Breast epithelium (tissue), 4 donors: ENCODE measurements at regions not wholly inside any gene's neighbourhood (a gene's known extent, or its start where the extent isn't known, plus 50 kb on each side); places are given as distances from the start of the nearest gene placed in this dataset.

ENCODE experiments used
- DNase-seq, 2 donors: peaks; one replicate each; pipeline ENCODE4 v3.0.0-alpha.2; 2019; ENCODE audit warnings: low spot score in 2 of 2
- H3K27ac ChIP-seq, 2 donors: fragments of 200-600 bp; sonication (generic) in 1 of 2; one replicate each; pipeline ENCODE4 v1.5.1; 2016 to 2019; ENCODE audit warnings: mild to moderate bottlenecking in 1 of 2
- H3K27me3 ChIP-seq, 2 donors: fragments of 200-600 bp; sonication (generic) in 1 of 2; one replicate each; pipeline versions ENCODE4 v1.5.1 to v1.6.0; 2017 to 2019; ENCODE audit warnings: control low read depth in 1 of 2, mild to moderate bottlenecking in 1 of 2
- H3K36me3 ChIP-seq: fragments of 200-600 bp; one replicate; pipeline ENCODE4 v1.5.1; 2019
- H3K4me1 ChIP-seq, 2 donors: fragments of 200-600 bp; sonication (generic); one replicate each; pipeline ENCODE4 v1.5.1; 2016 to 2019; ENCODE audit warnings: control low read depth in 1 of 2
- H3K4me3 ChIP-seq, 3 donors: fragments of 200-600 bp; sonication (generic); 1 replicate in 2 of 3; 2 replicates in 1 of 3; pipeline ENCODE4 v1.5.1; 2016 to 2019; ENCODE audit warnings: mild to moderate bottlenecking in 3 of 3, moderate library complexity in 2 of 3
- H3K9me3 ChIP-seq, 2 donors: fragments of 200-600 bp; sonication (generic) in 1 of 2; one replicate each; pipeline ENCODE4 v1.5.1; 2016 to 2019; ENCODE audit warnings: control low read depth in 1 of 2
- POLR2A ChIP-seq: fragments of 450-650 bp; IDR thresholded peaks from one replicate; pipeline ENCODE4 v1.6.1; 2016; ENCODE audit warnings: antibody characterized with exemption, mild to moderate bottlenecking, moderate library complexity
- POLR2AphosphoS5 ChIP-seq, 3 donors: sonication (generic); formaldehyde crosslinking; IDR thresholded peaks; one replicate each; pipeline ENCODE4 v1.6.1; 2017; ENCODE audit warnings: antibody characterized with exemption in 3 of 3
- intact Hi-C: fragments of 100-400 bp; cut with DNase I; formaldehyde crosslinking; loops from one replicate; pipeline ENCODE4 v1.15.1; 2023; ENCODE audit warnings: low total_unique reads
- TF ChIP-seq, protein P1 (sequence below), 3 donors: fragments of 450-650 bp; IDR thresholded peaks; one replicate each; pipeline ENCODE4 v1.5.1; 2016 to 2017; ENCODE audit warnings: antibody characterized with exemption in 3 of 3, mild to moderate bottlenecking in 3 of 3, moderate library complexity in 3 of 3

GRCh38 chr21:35833388-35833787 lies 226.9 kb downstream of the SETD4 start:
- DNase-seq, result no peak
- no peaks in the 10 kb centered on the region for H3K36me3 ChIP-seq
- no peak overlapping the region for H3K4me3 ChIP-seq
- TF ChIP-seq POLR2A (no peak), POLR2AphosphoS5 (IDR thresholded peaks at IDR 0.05) (no peak)
- TF ChIP-seq, protein P1, sequence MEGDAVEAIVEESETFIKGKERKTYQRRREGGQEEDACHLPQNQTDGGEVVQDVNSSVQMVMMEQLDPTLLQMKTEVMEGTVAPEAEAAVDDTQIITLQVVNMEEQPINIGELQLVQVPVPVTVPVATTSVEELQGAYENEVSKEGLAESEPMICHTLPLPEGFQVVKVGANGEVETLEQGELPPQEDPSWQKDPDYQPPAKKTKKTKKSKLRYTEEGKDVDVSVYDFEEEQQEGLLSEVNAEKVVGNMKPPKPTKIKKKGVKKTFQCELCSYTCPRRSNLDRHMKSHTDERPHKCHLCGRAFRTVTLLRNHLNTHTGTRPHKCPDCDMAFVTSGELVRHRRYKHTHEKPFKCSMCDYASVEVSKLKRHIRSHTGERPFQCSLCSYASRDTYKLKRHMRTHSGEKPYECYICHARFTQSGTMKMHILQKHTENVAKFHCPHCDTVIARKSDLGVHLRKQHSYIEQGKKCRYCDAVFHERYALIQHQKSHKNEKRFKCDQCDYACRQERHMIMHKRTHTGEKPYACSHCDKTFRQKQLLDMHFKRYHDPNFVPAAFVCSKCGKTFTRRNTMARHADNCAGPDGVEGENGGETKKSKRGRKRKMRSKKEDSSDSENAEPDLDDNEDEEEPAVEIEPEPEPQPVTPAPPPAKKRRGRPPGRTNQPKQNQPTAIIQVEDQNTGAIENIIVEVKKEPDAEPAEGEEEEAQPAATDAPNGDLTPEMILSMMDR (IDR thresholded peaks at IDR 0.05), result no peak
- H3K4me1 ChIP-seq, result no peaks in the 10 kb centered on the region
- no peak overlapping the region for H3K27ac ChIP-seq
- no peaks in the 10 kb centered on the region for H3K27me3 ChIP-seq
- intact Hi-C loops, result no loop called here
- no peaks in the 10 kb centered on the region for H3K9me3 ChIP-seq

GRCh38 chr21:35831230-35831629 lies 229.1 kb downstream of the SETD4 start:
- intact Hi-C loops, result no loop called here
- no peak for DNase-seq

DNA sequence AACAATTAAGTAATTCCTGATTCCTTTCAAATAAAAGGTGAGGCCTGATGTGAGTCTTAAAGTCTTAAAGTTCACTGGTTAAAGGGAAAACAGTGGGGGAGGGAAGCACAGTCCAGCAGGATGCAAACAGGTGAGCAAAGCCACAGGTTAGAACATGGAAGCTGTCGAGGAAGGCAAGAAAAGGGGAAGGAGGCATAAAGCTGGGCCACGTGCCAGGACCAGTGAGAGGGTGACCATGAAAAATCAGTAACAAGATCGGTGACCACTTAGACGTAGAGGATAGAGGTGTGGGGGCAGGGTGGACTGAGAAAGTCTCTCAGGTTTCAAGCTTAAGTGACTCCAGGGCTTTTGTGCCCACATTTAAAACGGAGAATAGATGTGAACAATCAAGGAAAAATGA lies 231.3 kb downstream of the SETD4 start:
- Histone ChIP-seq H3K4me3 (no peak overlapping the region), H3K4me1 (no peaks in the 10 kb centered on the region), H3K27ac (no peak overlapping the region), H3K9me3 (no peaks in the 10 kb centered on the region), H3K27me3 (no peaks in the 10 kb centered on the region), H3K36me3 (no peaks in the 10 kb centered on the region)
- intact Hi-C loops, result no loop called here
- no peak for TF ChIP-seq POLR2A
- TF ChIP-seq, protein P1 (IDR thresholded peaks at IDR 0.05), result no peak
- no peak for TF ChIP-seq POLR2AphosphoS5 (IDR thresholded peaks at IDR 0.05)
- no peak for DNase-seq

More at GRCh38 chr21:35831230-35831629, 229.1 kb downstream of the SETD4 start:
- H3K27me3 ChIP-seq, result no peaks in the 10 kb centered on the region
- no peaks in the 10 kb centered on the region for H3K36me3 ChIP-seq
- H3K4me1 ChIP-seq, result no peaks in the 10 kb centered on the region
- no peaks in the 10 kb centered on the region for H3K9me3 ChIP-seq
- H3K27ac ChIP-seq, result no peak overlapping the region
- TF ChIP-seq POLR2AphosphoS5 (IDR thresholded peaks at IDR 0.05) (no peak), POLR2A (no peak)
- TF ChIP-seq, protein P1 (IDR thresholded peaks at IDR 0.05), result no peak
- H3K4me3 ChIP-seq, result no peak overlapping the region

GRCh38 chr21:35828161-35828560 lies 232.2 kb downstream of the SETD4 start:
- Histone ChIP-seq H3K4me3 (no peak overlapping the region), H3K27me3 (no peaks in the 10 kb centered on the region), H3K36me3 (no peaks in the 10 kb centered on the region), H3K27ac (no peak overlapping the region), H3K9me3 (no peaks in the 10 kb centered on the region), H3K4me1 (no peaks in the 10 kb centered on the region)
- TF ChIP-seq POLR2AphosphoS5 (IDR thresholded peaks at IDR 0.05) (no peak), POLR2A (no peak)
- TF ChIP-seq, protein P1 (IDR thresholded peaks at IDR 0.05), result no peak
- intact Hi-C loops, result no loop called here
- DNase-seq, result no peak

- DNase-seq, result no peak
- TF ChIP-seq POLR2A, result no peak
- TF ChIP-seq, protein P1 (IDR thresholded peaks at IDR 0.05), result no peak
- TF ChIP-seq POLR2AphosphoS5 (IDR thresholded peaks at IDR 0.05), result no peak
- Histone ChIP-seq H3K4me1 (no peaks in the 10 kb centered on the region), H3K4me3 (no peak overlapping the region), H3K27me3 (no peaks in the 10 kb centered on the region), H3K9me3 (no peaks in the 10 kb centered on the region), H3K27ac (no peak overlapping the region), H3K36me3 (no peaks in the 10 kb centered on the region)
- intact Hi-C loops, result no loop called here
Measured at GRCh38 chr21:35827004-35827403, 233.3 kb downstream of the SETD4 start.
